ENCODE measurements at regions not wholly inside any gene's neighbourhood (a gene's known extent, or its start where the extent isn't known, plus 50 kb on each side); places are given as distances from the start of the nearest gene placed in this dataset.

- no peaks in the 10 kb centered on the region for H3K4me1 Mint-ChIP-seq (ENCODE audit: unreplicated experiment)
- H3K36me3 Mint-ChIP-seq (ENCODE audit: low read depth, unreplicated experiment): no peaks in the 10 kb centered on the region
- no peak for DNase-seq (ENCODE audit: low spot score)
- no peak overlapping the region for H3K4me3 Mint-ChIP-seq (ENCODE audit: unreplicated experiment)
- TF ChIP-seq CTCF (IDR thresholded peaks at IDR 0.05; ENCODE audit: unreplicated experiment): no peak
- no peaks in the 10 kb centered on the region for H3K27me3 Mint-ChIP-seq (ENCODE audit: unreplicated experiment)
- H3K27ac Mint-ChIP-seq (ENCODE audit: unreplicated experiment): no peak overlapping the region
- no peaks in the 10 kb centered on the region for H3K9me3 Mint-ChIP-seq (ENCODE audit: unreplicated experiment)
Observed at GRCh38 chr9:82201196-82201595, 212.6 kb downstream of the SPATA31D1 start.

- H3K27ac Mint-ChIP-seq (ENCODE audit: unreplicated experiment): no peak overlapping the region
- TF ChIP-seq CTCF (IDR thresholded peaks at IDR 0.05; ENCODE audit: unreplicated experiment): no peak
- no peak overlapping the region for H3K4me3 Mint-ChIP-seq (ENCODE audit: unreplicated experiment)
- no peaks in the 10 kb centered on the region for H3K27me3 Mint-ChIP-seq (ENCODE audit: unreplicated experiment)
- no peak for DNase-seq (ENCODE audit: low spot score)
- H3K9me3 Mint-ChIP-seq (ENCODE audit: unreplicated experiment): no peaks in the 10 kb centered on the region
- no peaks in the 10 kb centered on the region for H3K36me3 Mint-ChIP-seq (ENCODE audit: low read depth, unreplicated experiment)
- H3K4me1 Mint-ChIP-seq (ENCODE audit: unreplicated experiment): no peaks in the 10 kb centered on the region
Observed at GRCh38 chr9:82202808-82203207, 214.2 kb downstream of the SPATA31D1 start.

GRCh38 chr9:82206490-82206889, 217.9 kb downstream of the SPATA31D1 start:
- peaks cover 1% of the 10 kb centered on the region for H3K27me3 Mint-ChIP-seq (ENCODE audit: unreplicated experiment)
- H3K9me3 Mint-ChIP-seq (ENCODE audit: unreplicated experiment): no peaks in the 10 kb centered on the region
- no peaks in the 10 kb centered on the region for H3K4me1 Mint-ChIP-seq (ENCODE audit: unreplicated experiment)
- H3K4me3 Mint-ChIP-seq (ENCODE audit: unreplicated experiment): no peak overlapping the region
- no peaks in the 10 kb centered on the region for H3K36me3 Mint-ChIP-seq (ENCODE audit: low read depth, unreplicated experiment)
- DNase-seq (ENCODE audit: low spot score): no peak
- no peak for TF ChIP-seq CTCF (IDR thresholded peaks at IDR 0.05; ENCODE audit: unreplicated experiment)
- H3K27ac Mint-ChIP-seq (ENCODE audit: unreplicated experiment): no peak overlapping the region

GRCh38 chr9:82206946-82207345, 218.4 kb downstream of the SPATA31D1 start:
- Mint-ChIP-seq H3K4me3 (ENCODE audit: unreplicated experiment) (no peak overlapping the region), H3K9me3 (ENCODE audit: unreplicated experiment) (no peaks in the 10 kb centered on the region), H3K27me3 (ENCODE audit: unreplicated experiment) (peaks cover 1% of the 10 kb centered on the region), H3K4me1 (ENCODE audit: unreplicated experiment) (no peaks in the 10 kb centered on the region), H3K27ac (ENCODE audit: unreplicated experiment) (no peak overlapping the region), H3K36me3 (ENCODE audit: low read depth, unreplicated experiment) (no peaks in the 10 kb centered on the region)
- DNase-seq (ENCODE audit: low spot score): no peak
- no peak for TF ChIP-seq CTCF (IDR thresholded peaks at IDR 0.05; ENCODE audit: unreplicated experiment)

GRCh38 chr9:82208741-82209450, 220.3 kb downstream of the SPATA31D1 start:
- Mint-ChIP-seq H3K27ac (ENCODE audit: unreplicated experiment) (no peak overlapping the region), H3K9me3 (ENCODE audit: unreplicated experiment) (no peaks in the 10 kb centered on the region), H3K4me1 (ENCODE audit: unreplicated experiment) (no peaks in the 10 kb centered on the region), H3K36me3 (ENCODE audit: low read depth, unreplicated experiment) (no peaks in the 10 kb centered on the region), H3K27me3 (ENCODE audit: unreplicated experiment) (peaks cover 1% of the 10 kb centered on the region), H3K4me3 (ENCODE audit: unreplicated experiment) (no peak overlapping the region)
- no peak for TF ChIP-seq CTCF (IDR thresholded peaks at IDR 0.05; ENCODE audit: unreplicated experiment)
- DNase-seq (ENCODE audit: low spot score): no peak

Measured in endothelial cell (in vitro differentiated cells).